Progenitor cell of endocrine pancreas (in vitro differentiated cells): ENCODE measurements at regions not wholly inside any gene's neighbourhood (a gene's known extent, or its start where the extent isn't known, plus 50 kb on each side); places are given as distances from the start of the nearest gene placed in this dataset.

Experiments
- DNase-seq: peaks from one replicate; pipeline ENCODE4 v3.0.0; 2021; ENCODE audit warnings: low spot score; ENCODE audit not compliant: unreplicated experiment
- H3K27ac Mint-ChIP-seq: 2 replicates; pipeline ENCODE4 v1.8.0; 2021; ENCODE audit warnings: mild to moderate bottlenecking, moderate library complexity, mixed read lengths
- H3K27me3 Mint-ChIP-seq: 2 replicates; pipeline ENCODE4 v1.8.0; 2021; ENCODE audit warnings: mixed read lengths
- H3K36me3 Mint-ChIP-seq: 2 replicates; pipeline ENCODE4 v1.8.0; 2022; ENCODE audit warnings: mixed read lengths; ENCODE audit not compliant: insufficient read depth
- H3K4me1 Mint-ChIP-seq: 2 replicates; pipeline ENCODE4 v1.8.0; 2021; ENCODE audit warnings: low read depth, mixed read lengths
- H3K4me3 Mint-ChIP-seq: 2 replicates; pipeline ENCODE4 v1.8.0; 2021; ENCODE audit warnings: low read depth, mild to moderate bottlenecking, moderate library complexity, mixed read lengths
- H3K9me3 Mint-ChIP-seq: 2 replicates; pipeline ENCODE4 v1.8.0; 2021; ENCODE audit warnings: low read depth, mixed read lengths
- CTCF ChIP-seq: fragments of 200-600 bp; sonication (generic); IDR thresholded peaks from one replicate; pipeline ENCODE4 v1.5.0; 2021; ENCODE audit warnings: antibody characterized with exemption, mild to moderate bottlenecking; ENCODE audit not compliant: unreplicated experiment

DNA sequence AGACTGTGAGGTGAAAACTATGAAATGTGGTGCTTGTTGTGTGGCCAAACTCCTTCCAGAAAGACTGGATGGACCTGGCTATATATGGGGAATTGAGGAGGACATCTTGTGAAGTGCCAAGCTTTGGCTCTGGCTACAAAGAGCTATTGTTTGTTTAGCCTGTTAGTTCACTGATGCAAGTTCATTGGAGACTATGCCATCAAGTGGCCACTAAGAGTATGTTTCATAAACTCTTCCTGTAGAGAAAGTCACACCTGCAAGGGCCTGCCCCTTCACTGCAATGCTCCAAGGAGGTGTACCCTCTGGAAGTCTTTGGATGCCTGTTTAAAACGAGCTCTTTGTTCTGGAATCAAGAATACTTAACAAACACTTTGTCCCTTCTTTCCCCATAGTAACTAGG lies 382.0 kb downstream of the GABRG1 start:
- Mint-ChIP-seq H3K27me3 (no peaks in the 10 kb centered on the region), H3K36me3 (no peaks in the 10 kb centered on the region), H3K27ac (no peak overlapping the region), H3K4me1 (no peaks in the 10 kb centered on the region), H3K4me3 (no peak overlapping the region), H3K9me3 (peaks cover 17% of the 10 kb centered on the region)
- no peak for DNase-seq
- TF ChIP-seq CTCF = peak; percentile 14

GRCh38 chr4:45732161-45732560 lies 391.7 kb downstream of the GABRG1 start:
- Mint-ChIP-seq H3K27ac (no peak overlapping the region), H3K9me3 (no peaks in the 10 kb centered on the region), H3K4me3 (no peak overlapping the region), H3K36me3 (no peaks in the 10 kb centered on the region), H3K27me3 (no peaks in the 10 kb centered on the region), H3K4me1 (no peaks in the 10 kb centered on the region)
- no peak for DNase-seq
- no peak for TF ChIP-seq CTCF

DNA sequence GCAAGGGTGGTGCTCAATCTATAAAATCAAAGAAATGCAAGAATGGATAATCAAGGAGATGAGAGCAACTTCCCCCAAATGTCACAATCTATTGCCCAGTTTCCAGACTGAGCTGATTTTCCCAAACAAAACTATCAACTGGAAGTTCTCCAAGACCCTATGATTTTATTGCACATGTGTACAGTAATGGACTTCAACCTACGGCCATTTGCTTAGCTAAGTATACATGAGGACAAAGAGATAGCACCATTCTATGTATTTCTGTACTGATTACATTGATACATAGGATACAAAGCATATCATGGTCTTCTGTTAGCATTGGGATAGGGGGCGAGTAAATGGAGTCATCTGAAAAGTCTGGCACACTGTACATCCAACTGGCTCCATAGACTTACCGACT lies 407.8 kb downstream of the GABRG1 start:
- no peaks in the 10 kb centered on the region for H3K36me3 Mint-ChIP-seq
- DNase-seq = no peak
- no peaks in the 10 kb centered on the region for H3K27me3 Mint-ChIP-seq
- H3K4me3 Mint-ChIP-seq = no peak overlapping the region
- TF ChIP-seq CTCF = no peak
- no peaks in the 10 kb centered on the region for H3K4me1 Mint-ChIP-seq
- no peaks in the 10 kb centered on the region for H3K9me3 Mint-ChIP-seq
- H3K27ac Mint-ChIP-seq = no peak overlapping the region

- Mint-ChIP-seq H3K4me3 (no peak overlapping the region), H3K4me1 (no peaks in the 10 kb centered on the region), H3K36me3 (no peaks in the 10 kb centered on the region), H3K27me3 (no peaks in the 10 kb centered on the region), H3K9me3 (no peaks in the 10 kb centered on the region), H3K27ac (no peak overlapping the region)
- no peak for TF ChIP-seq CTCF
- no peak for DNase-seq
Observed at GRCh38 chr4:45713996-45714395, 409.9 kb downstream of the GABRG1 start.

GRCh38 chr4:45701621-45702020 lies 422.2 kb downstream of the GABRG1 start:
- Mint-ChIP-seq H3K27me3 (no peaks in the 10 kb centered on the region), H3K4me1 (no peaks in the 10 kb centered on the region), H3K27ac (no peak overlapping the region), H3K36me3 (no peaks in the 10 kb centered on the region), H3K9me3 (peaks cover 3% of the 10 kb centered on the region), H3K4me3 (no peak overlapping the region)
- no peak for DNase-seq
- TF ChIP-seq CTCF = no peak
